IMR-90 (cell line): ENCODE measurements at regions not wholly inside any gene's neighbourhood (a gene's known extent, or its start where the extent isn't known, plus 50 kb on each side); places are given as distances from the start of the nearest gene placed in this dataset.

ENCODE experiments used
- ATAC-seq: fragments of 200-7000 bp; cut with Tn5 transposase; 2 replicates; pipeline ENCODE4 v1.9.1; 2020; ENCODE audit warnings: low read depth, mild to moderate bottlenecking, moderate library complexity
- BruUV-seq: library from RNA; stranded (reverse); fragments of 400-500 nt; replicated peaks from 2 replicates; lab custom pipeline; 2021; lab: Mats Ljungman, UMichigan
- CTCF ChIA-PET: fragments of 300-600 bp; formaldehyde crosslinking; extraction: SDS; loops from one replicate; lab custom pipeline; 2021; ENCODE audit warnings: antibody characterized with exemption; lab: Yijun Ruan, JAX
- POLR2A ChIA-PET: fragments of 300-600 bp; sonication (Branson Sonifier 250); formaldehyde crosslinking; loops from one replicate; lab custom pipeline; 2022; ENCODE audit warnings: antibody characterized with exemption; ENCODE audit not compliant: unreplicated experiment; lab: Charles Lee
- DNase-seq: peaks from one replicate; pipeline ENCODE4 v3.0.0; 2013
- H2AFZ ChIP-seq: replicated peaks from 2 replicates; pipeline ENCODE3; 2013; ENCODE audit warnings: low read length, mild to moderate bottlenecking; ENCODE audit not compliant: poor library complexity
- H2AK5ac ChIP-seq: 2 replicates; pipeline ENCODE4 v1.6.1; 2013; ENCODE audit warnings: low read depth, low read length, inconsistent platforms
- H2AK9ac ChIP-seq: replicated peaks from 2 replicates; pipeline ENCODE3; 2013; ENCODE audit warnings: mild to moderate bottlenecking, low read depth, low read length, moderate library complexity; ENCODE audit not compliant: poor library complexity
- H2BK120ac ChIP-seq: 2 replicates; pipeline ENCODE4 v1.6.1; 2013; ENCODE audit warnings: low read depth, low read length, inconsistent platforms
- H2BK15ac ChIP-seq: 3 replicates; pipeline ENCODE4 v1.6.1; 2013; ENCODE audit warnings: low read depth, low read length, inconsistent platforms
- H2BK20ac ChIP-seq: 2 replicates; pipeline ENCODE4 v1.6.1; 2013; ENCODE audit warnings: low read depth, mild to moderate bottlenecking, inconsistent platforms, low read length, moderate library complexity
- H2BK5ac ChIP-seq: 2 replicates; pipeline ENCODE4 v1.6.1; 2013; ENCODE audit warnings: mild to moderate bottlenecking, low read depth, low read length, inconsistent platforms; ENCODE audit not compliant: poor library complexity, severe bottlenecking
- H3K14ac ChIP-seq: replicated peaks from 2 replicates; pipeline ENCODE4 v1.6.1; 2013; ENCODE audit warnings: low read depth, low read length, inconsistent platforms
- H3K18ac ChIP-seq: 2 replicates; pipeline ENCODE4 v1.6.1; 2013; ENCODE audit warnings: low read depth, low read length, control low read depth
- H3K23ac ChIP-seq: 2 replicates; pipeline ENCODE4 v1.6.1; 2013; ENCODE audit warnings: low read depth, low read length, inconsistent platforms
- H3K27ac ChIP-seq: 2 replicates; pipeline ENCODE4 v1.5.1; 2013; ENCODE audit warnings: mild to moderate bottlenecking, control low read depth, low read length; ENCODE audit not compliant: insufficient read depth
- H3K27me3 ChIP-seq: 2 replicates; pipeline ENCODE4 v1.6.1; 2013; ENCODE audit warnings: low read length; ENCODE audit not compliant: control insufficient read depth, insufficient read depth
- H3K36me3 ChIP-seq: 2 replicates; pipeline ENCODE4 v1.6.1; 2013; ENCODE audit warnings: low read length, mixed read lengths; ENCODE audit not compliant: control insufficient read depth, insufficient read depth
- H3K4ac ChIP-seq: 2 replicates; pipeline ENCODE4 v1.6.1; 2013; ENCODE audit warnings: low read depth, low read length, inconsistent platforms
- H3K4me1 ChIP-seq: 2 replicates; pipeline ENCODE4 v1.6.1; 2013; ENCODE audit warnings: low read length, mixed read lengths; ENCODE audit not compliant: control insufficient read depth, insufficient read depth
- H3K4me2 ChIP-seq: 2 replicates; pipeline ENCODE4 v1.6.1; 2013; ENCODE audit warnings: low read depth, mild to moderate bottlenecking, control low read depth, low read length, moderate library complexity
- H3K4me3 ChIP-seq: 2 replicates; pipeline ENCODE4 v1.5.1; 2013; ENCODE audit warnings: low read depth, mild to moderate bottlenecking, control low read depth, low read length, moderate library complexity; ENCODE audit not compliant: insufficient read depth
- H3K56ac ChIP-seq: 2 replicates; pipeline ENCODE4 v1.6.1; 2013; ENCODE audit warnings: low read length, inconsistent platforms; ENCODE audit not compliant: insufficient read depth; ENCODE audit errors: extremely low read depth
- H3K79me1 ChIP-seq, 2 experiments: 2 replicates each; pipeline ENCODE4 v1.6.1; 2013; ENCODE audit warnings: low read length in 2 of 2, inconsistent platforms in 1 of 2, low read depth in 1 of 2
- H3K9ac ChIP-seq: 2 replicates; pipeline ENCODE4 v1.6.1; 2013; ENCODE audit warnings: low read depth, low read length, control low read depth
- H3K9me1 ChIP-seq: 2 replicates; pipeline ENCODE4 v1.6.1; 2013; ENCODE audit warnings: low read length, inconsistent platforms; ENCODE audit not compliant: insufficient read depth
- H3K9me3 ChIP-seq: 2 replicates; pipeline ENCODE4 v1.6.1; 2013; ENCODE audit warnings: low read length; ENCODE audit not compliant: control insufficient read depth, insufficient read depth
- H4K20me1 ChIP-seq: 2 replicates; pipeline ENCODE4 v1.6.1; 2013; ENCODE audit warnings: low read length, inconsistent platforms; ENCODE audit not compliant: insufficient read depth
- H4K5ac ChIP-seq: 2 replicates; pipeline ENCODE4 v1.6.1; 2013; ENCODE audit warnings: mild to moderate bottlenecking, low read depth, low read length, control low read depth
- H4K8ac ChIP-seq, 2 experiments: 2 replicates each; pipeline ENCODE4 v1.6.1; 2013; ENCODE audit warnings: low read depth in 2 of 2, low read length in 2 of 2, control low read depth in 1 of 2, inconsistent platforms in 1 of 2
- H4K91ac ChIP-seq: 2 replicates; pipeline ENCODE4 v1.6.1; 2013; ENCODE audit warnings: low read depth, low read length, inconsistent platforms; ENCODE audit not compliant: insufficient read depth
- BHLHE40 ChIP-seq: fragments of 150-350 bp; IDR thresholded peaks from 2 replicates; pipeline ENCODE4 v1.6.1; 2016; ENCODE audit warnings: mild to moderate bottlenecking, low read depth, low read length
- CEBPB ChIP-seq: IDR thresholded peaks from 2 replicates; pipeline ENCODE4 v1.6.1; 2012; ENCODE audit warnings: low read depth, low read length, improper control_type of control experiment
- CHD1 ChIP-seq: IDR thresholded peaks from 2 replicates; pipeline ENCODE4 v1.6.1; 2012; ENCODE audit warnings: low read depth, low read length, improper control_type of control experiment
- CTCF ChIP-seq: conservative IDR thresholded peaks from 2 replicates; pipeline ENCODE4 v1.5.1; 2012; ENCODE audit warnings: mild to moderate bottlenecking, low read depth, low read length, improper control_type of control experiment
- FOS ChIP-seq: fragments of 150-350 bp; IDR thresholded peaks from 2 replicates; pipeline ENCODE4 v1.6.1; 2016; ENCODE audit warnings: low read depth, low read length
- MAFK ChIP-seq: IDR thresholded peaks from 2 replicates; pipeline ENCODE4 v1.6.1; 2012; ENCODE audit warnings: low read depth, low read length, improper control_type of control experiment
- MAZ ChIP-seq: IDR thresholded peaks from 2 replicates; pipeline ENCODE4 v1.6.1; 2012; ENCODE audit warnings: low read depth, mild to moderate bottlenecking, low read length, improper control_type of control experiment, moderate library complexity, borderline replicate concordance
- NFE2L2 ChIP-seq: fragments of 150-350 bp; IDR thresholded peaks from 2 replicates; pipeline ENCODE4 v1.6.1; 2016; ENCODE audit warnings: low read depth, mild to moderate bottlenecking, low read length
- RAD21 ChIP-seq: IDR thresholded peaks from 2 replicates; pipeline ENCODE4 v1.6.1; 2012; ENCODE audit warnings: low read length, improper control_type of control experiment
- SMC3 ChIP-seq: fragments of 150-350 bp; IDR thresholded peaks from 2 replicates; pipeline ENCODE4 v1.6.1; 2016; ENCODE audit warnings: low read depth, mild to moderate bottlenecking, antibody characterized with exemption, low read length, moderate library complexity
- USF2 ChIP-seq: fragments of 150-350 bp; IDR thresholded peaks from 2 replicates; pipeline ENCODE4 v1.6.1; 2017; ENCODE audit warnings: mild to moderate bottlenecking, antibody characterized with exemption, low read length, low read depth
- WGBS, 2 experiments: methylation state at CpG; one replicate each; pipeline versions ENCODE4 v1.1.5 to v1.1.7; 2013; ENCODE audit warnings: missing lambda C conversion rate in 2 of 2; ENCODE audit not compliant: insufficient read length in 1 of 2; ENCODE audit errors: extremely low coverage in 2 of 2; 5-methylcytosine and 5-hydroxymethylcytosine counted together
- dilution Hi-C: fragments of 300-500 bp; cut with HindIII; formaldehyde crosslinking; loops from one replicate; pipeline ENCODE4 v1.14.3; 2018; ENCODE audit warnings: low sequenced_read_pairs; ENCODE audit not compliant: unreplicated experiment
- in situ Hi-C: fragments of 300-500 bp; cut with MboI; formaldehyde crosslinking; loops from 3 replicates; pipeline ENCODE4 v1.14.3; 2019; ENCODE audit warnings: low sequenced_read_pairs, inconsistent platforms, mixed read lengths
- intact Hi-C: fragments of 100-400 bp; cut with micrococcal nuclease; formaldehyde crosslinking; loops from 2 replicates; pipeline ENCODE4 v1.10.0; 2022

DNA sequence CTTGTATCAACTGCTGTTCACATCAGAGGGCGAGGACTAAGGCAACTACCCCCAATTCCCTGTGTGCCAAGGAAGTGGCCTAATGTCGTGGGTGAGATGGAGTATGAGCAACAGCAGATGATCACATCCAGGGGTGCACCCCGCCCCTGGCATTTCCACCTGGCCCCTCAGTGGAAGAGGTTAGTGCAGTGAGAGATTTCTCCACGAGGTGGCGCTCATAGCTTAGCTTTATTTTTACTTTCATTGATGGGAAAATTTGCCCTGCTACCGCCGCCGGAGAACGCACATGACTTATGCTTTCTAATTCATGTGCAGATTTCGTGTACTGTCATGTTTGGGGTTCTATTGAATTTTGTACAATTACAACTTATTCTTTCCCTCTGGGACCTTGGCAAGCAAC, 470.6 kb upstream of the MEX3C start:
- Histone ChIP-seq H4K8ac (no peak overlapping the region), H3K27me3 (no peaks in the 10 kb centered on the region), H3K4me3 (no peak overlapping the region), H3K36me3 (no peaks in the 10 kb centered on the region), H2BK15ac (no peak overlapping the region), H2AFZ (no peak overlapping the region), H3K27ac (no peak overlapping the region), H2AK9ac (no peak overlapping the region), H4K5ac (no peak overlapping the region), H3K23ac (no peak overlapping the region), H2BK5ac (no peak overlapping the region), H3K9ac (no peak overlapping the region), H3K4me2 (no peak overlapping the region), H3K9me3 (peaks cover 5% of the 10 kb centered on the region), H3K79me1 (no peaks in the 10 kb centered on the region), H4K20me1 (no peaks in the 10 kb centered on the region), H3K14ac (no peak overlapping the region), H3K4ac (no peak overlapping the region), H3K9me1 (no peaks in the 10 kb centered on the region), H3K4me1 (no peaks in the 10 kb centered on the region), H2BK20ac (no peak overlapping the region), H2BK120ac (no peak overlapping the region), H2AK5ac (no peak overlapping the region), H3K18ac (no peak overlapping the region), H4K91ac (no peak overlapping the region), H3K56ac (no peak overlapping the region)
- ChIA-PET CTCF (no interaction called here), POLR2A (no interaction called here)
- WGBS, 2 experiments, result no CpG with 5 or more reads among the region's 10 CpGs
- intact Hi-C loops, result loop anchor here (5.0 kb wide), 2 partner anchors 556 to 1004 kb away; no protein-coding TSS in a partner anchor
- BruUV-seq, result no TSS peak
- dilution Hi-C loops, result no loop called here
- TF ChIP-seq RAD21, result peak; percentile 66
- TF ChIP-seq SMC3, result peak; percentile 45
- no peak for TF ChIP-seq FOS
- TF ChIP-seq USF2, result no peak
- TF ChIP-seq NFE2L2, result no peak
- TF ChIP-seq CHD1, result no peak
- TF ChIP-seq CEBPB, result no peak
- no peak for TF ChIP-seq MAFK
- TF ChIP-seq CTCF, result peak; percentile 53
- no peak for TF ChIP-seq BHLHE40
- TF ChIP-seq MAZ, result no peak
- in situ Hi-C loops, result loop anchor here (25.0 kb wide), 1 partner anchor 1019 kb away; no protein-coding TSS in a partner anchor
- DNase-seq (peak; percentile 4), ATAC-seq (no peak)
